GM03348 (cell line): ENCODE measurements at regions not wholly inside any gene's neighbourhood (a gene's known extent, or its start where the extent isn't known, plus 50 kb on each side); places are given as distances from the start of the nearest gene placed in this dataset.
"Not testable (repeated sequence)": the region's sequence is repeated elsewhere in the genome, so short reads cannot be mapped to it uniquely, and the experiment has no call there.

Source experiments
- DNase-seq: peaks from one replicate; pipeline ENCODE4 v3.0.0; 2012; ENCODE audit warnings: low spot score

DNA sequence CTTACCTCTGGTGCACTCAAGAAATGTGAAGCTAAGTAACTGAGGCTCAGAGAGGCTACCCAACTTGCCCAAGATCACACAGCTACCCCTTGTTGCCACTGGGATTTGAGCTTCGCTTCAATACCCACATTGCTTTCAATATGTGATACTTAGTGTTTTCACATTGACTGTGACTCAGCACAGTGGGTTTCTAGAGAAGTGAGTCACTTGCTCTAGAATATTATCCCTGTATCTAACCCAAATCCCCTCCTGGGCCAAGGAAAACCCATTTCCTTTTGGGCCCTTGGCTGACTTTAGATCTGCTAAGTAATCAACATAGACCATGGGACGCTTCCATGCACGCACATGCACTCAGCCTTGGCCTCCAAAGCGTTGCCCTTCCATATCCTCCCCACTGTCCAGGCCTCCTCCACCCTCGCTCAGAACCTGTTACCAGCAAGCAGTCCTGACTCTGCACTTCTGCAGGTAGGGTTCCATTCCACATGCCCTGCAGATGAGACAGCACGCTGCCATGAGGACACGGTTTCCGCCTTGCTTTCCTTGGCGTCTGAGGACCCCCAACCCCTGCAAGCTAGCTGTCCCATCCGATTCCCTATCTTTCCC, 87.7 kb upstream of the CHST15 start:
- DNase-seq = no peak

DNA sequence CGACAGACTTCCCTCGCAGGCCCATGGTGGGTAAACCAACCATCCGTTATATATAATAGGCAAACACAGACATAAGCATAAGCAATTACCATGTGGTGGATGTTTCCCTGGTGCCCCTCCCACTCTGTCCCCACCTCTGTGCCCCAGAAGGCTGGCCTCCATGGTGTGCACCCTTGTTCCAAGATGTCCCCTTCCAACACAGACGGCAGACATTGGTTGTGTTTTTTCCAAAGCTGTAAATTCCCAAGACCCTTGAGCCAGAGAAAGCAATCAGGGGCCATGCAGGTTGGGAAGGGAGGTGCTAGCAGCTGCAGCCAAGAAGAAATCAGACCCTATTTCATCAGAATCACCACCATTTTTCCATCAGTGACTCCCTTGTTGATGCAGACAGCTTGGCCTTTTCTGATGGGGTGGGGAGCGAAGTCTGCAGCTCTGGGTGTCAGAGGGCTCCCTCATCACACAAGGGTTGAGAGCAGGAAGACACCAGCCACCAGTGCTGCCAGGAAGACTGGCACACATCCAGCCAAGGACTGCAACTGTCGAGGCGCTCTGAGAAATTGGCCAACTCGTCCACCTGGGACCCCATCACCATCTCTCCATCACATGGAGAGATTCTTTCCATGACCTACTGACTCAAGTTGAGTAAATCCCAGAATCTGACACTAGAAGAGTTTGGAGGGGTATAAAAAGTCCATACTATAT, 86.8 kb upstream of the CHST15 start:
- no peak for DNase-seq

DNA sequence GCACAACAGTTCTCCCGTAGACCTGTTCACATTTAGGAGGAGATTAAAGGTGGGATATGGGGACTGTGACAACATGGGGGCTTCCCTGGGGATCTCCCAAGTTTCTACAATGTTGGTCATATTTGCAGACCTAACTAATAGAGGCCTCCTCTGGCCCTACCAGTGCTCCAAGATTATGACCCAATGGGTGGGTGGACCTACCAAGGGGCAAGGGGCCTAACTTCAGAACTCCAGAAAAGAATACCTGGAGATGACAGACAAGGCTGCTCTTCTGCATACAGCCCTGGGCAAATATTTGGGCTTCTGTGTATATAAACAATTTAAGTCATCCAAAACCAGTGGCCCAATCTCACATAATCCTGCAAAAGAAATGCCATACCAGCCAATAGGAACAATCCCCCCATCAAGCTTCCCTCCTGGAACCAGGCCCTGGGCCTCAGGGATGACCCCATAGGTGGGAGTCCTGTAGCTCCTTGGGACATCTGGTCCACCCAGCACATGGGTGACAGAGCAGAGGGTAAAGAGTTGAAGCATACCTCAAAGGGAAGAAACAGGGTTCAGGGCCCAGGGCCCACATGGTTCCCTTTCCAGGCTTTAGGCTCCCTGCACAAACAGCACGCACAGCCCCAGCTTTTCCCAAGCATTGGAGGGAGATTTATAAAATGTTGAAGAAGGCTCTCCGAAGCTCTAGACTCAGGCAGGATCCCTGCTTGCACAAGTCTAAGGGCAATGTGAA, 86.1 kb upstream of the CHST15 start:
- no peak for DNase-seq

DNA sequence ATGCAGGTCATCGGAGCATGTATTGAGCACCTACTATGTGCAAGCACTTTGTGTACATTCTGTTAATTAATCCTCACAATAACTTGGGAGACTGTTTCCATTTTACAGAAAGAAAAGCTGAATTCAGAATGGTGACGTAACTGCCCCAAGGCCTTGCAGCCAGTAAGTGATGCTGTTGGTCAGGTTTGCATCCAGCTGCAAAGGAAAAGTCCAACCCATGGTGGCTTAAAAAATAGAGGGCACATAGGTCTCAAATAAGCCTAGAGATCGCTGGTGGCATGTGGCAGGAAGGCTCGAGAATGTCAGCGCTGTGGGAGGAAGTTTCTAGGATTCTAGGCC, 83.8 kb upstream of the CHST15 start:
- DNase-seq = no peak

DNA sequence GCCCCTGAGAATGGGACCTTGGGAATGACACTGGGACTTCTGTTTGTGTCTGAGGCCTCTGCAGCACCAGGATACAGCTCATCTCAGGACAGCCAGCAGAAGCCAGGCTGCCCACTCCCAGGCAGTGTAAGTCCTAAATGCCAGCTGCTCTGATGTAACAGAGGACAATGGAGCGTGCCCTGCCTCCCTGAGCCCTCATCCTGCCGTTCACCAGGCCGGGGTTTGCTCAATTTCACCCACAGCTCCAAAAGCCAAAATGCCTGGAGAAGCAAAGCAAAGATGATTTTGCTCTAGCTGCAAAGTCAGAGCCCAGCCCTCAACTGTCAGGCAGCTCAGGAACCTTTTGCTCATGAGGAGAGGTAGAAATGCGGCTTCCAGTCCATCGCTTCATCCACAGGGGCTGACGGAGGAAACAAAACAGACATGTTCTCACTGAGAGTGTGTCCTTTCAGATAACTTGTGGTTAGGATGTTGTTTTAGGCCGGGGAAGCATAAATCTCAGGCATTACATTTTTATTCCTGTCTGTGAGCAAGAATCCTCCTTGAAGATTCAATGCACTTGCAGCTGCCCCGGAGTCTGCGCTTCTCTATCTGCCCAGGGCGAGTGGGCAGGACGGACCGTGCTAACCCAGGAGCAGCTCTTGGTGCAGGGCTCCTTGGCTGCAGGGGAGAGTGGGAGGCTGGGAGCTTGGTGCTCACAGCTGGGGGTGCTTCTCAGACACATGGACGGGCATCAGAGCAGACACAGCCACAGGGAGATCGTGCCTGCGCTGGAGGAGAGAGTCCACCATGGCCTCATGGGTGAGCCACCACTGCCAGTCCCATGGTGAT, 83.2 kb upstream of the CHST15 start:
- no peak for DNase-seq

DNA sequence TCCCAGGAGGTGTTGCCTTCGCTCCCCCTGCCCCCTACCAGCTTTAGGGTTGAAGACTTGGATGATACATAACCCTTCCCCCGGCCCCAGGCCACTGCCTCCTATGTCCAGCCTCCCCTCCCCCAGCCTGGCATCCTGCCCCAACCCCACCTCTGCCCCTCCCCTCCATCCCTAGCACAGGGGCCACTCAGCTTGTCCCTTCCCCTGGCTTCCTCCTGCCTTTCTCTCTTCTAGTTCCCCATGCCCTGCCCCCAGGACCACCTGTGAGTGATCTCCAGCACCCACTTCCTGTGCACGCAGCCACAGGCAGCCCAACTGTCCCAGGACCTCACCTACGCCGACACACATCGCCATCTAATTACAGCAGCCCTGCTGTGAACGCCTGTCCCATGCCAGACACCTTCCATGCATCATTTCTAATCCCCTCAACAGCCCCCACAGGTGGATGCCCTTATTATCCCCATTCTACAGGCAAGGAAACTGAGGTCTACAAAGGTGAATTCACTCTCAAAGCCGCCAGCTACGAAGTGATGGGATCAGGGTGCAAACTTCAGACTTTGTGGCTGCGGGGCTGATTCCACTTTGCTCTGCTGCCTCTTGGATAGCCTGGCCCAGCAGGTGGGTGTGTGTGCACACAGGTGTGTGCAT, 82.4 kb upstream of the CHST15 start:
- DNase-seq = no peak

DNA sequence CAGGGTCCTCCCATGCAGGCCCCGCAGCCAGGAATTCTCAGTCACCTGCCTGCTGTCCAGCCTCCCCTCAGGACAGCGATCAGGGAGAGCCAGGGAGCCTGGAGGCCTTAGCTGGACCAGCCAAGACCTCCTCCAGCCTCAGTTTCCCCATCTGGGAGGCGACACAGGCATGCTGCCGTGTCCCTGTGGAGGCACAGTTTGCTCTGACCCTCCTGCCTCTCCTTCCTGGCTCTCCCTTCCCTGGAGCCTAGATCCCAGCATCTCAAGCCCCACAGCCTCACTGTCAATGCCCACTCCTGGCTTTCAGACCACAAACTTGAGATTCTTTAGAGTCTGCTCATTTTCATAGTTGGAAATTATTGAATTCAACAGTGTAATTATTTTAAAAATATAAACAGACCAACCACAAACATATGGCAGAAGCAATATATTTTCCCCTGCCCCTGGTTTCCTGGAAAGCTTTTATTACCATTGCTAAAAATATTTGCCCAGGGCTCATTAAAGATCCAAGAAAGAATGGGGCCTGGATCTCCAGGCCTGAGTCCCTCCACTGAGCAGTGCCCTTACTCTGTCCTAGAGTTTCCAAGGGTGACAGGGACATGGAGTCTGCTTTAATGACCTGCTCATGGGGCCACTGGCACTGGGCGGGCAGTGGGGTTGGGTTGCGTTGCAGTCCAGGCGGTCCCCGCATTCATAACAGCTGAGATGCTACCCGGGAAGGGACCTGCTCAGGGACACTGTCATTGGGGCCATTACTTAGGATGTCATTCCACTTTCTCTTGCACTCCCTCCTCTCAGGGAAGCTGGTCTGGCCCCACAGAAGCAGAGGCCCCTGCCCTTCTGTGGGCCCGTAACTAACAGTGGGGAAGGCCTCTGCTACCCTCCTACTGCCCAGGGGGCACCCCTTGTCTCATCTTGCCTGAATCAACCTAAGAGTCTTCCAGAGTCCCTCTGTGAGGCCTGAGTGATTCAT, 81.6 kb upstream of the CHST15 start:
- no peak for DNase-seq

DNA sequence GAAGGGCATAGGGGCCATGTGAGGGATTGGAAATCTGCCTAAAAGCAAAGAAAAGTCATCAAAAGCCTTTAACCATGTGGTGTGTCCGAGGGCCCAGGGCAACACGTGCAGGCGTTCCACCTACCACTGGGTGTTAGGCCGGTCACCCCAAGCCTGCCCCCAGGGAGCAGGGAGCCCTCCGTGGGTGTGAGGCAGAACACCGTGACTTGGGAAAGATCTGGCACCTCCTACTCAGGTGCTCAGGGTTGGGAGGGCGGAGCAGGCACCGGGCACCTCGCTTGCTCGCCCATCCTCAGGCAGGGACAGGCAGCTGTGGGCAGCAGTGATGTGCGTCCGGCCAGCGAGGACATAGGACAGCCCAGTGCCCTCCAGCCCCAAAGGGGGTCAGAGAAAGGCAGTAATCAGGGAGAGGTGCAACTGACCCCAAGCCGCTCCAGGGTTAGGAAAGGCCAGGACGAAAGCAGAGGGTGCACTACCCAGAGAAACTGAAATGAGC, 80.7 kb upstream of the CHST15 start:
- no peak for DNase-seq

DNA sequence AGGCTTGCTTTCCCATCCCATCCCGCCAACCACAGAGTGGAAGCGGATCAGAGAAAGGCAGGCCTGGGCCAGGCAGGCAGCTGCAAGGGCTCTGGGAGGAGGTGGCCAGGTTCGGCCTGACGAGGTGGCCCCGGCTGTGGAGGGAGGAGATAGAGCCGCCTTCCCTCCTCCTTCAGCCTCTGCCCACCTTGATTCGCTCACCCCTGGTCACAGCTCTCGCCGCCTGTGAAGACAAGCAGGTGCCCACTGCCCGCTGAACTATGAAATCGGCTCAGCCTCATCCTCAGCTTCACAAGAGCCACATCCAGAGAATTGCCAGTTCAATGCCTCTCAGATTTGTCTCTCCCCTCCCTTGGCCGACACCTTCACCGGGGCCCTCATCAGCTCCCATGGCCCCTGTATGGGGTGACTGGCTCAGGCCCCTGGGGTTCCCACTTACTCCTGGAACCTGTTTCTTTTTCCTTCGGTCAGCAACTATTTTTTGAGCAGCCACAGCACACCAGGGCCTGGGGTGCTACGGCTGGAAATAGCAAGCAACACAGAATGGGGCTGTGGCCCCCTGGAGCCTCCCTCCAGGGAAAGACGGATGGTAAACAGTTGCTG, 80.0 kb upstream of the CHST15 start:
- no peak for DNase-seq

DNA sequence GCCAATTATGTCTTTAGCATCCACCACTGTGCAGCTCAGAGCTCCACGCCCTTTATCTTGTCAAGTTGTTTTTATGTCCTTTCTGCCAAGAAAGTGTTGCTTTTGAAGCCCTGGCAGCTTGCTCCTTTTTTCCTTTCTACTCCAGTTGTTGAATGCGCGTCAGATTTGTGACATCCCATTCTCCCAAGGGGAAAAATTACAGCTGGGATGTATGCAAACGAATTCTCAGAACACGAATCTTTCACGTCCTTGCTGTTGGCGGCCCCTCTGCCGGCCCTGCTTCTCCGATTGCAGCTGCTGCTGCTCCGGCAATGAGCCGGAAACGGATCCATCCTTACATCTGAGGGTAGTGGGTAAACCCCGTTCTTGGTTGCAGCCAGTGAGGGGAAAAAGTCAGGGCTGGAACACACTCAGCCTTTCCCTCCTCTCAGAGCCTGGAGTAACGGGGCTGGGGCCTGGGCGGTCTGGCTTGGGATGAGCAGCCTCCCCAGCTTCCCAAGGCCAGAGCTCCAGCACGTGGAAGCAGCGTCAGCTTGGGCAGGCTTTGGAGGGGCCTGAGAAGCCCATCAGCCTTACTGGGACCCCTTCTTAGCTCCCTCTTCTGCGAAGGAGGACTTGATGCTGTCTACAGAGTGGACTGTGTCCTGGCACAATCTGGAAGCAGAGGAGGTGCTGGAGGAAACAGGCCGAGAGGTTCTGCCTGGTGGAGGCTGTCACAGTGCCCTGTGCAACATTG, 79.0 kb upstream of the CHST15 start:
- no peak for DNase-seq

DNA sequence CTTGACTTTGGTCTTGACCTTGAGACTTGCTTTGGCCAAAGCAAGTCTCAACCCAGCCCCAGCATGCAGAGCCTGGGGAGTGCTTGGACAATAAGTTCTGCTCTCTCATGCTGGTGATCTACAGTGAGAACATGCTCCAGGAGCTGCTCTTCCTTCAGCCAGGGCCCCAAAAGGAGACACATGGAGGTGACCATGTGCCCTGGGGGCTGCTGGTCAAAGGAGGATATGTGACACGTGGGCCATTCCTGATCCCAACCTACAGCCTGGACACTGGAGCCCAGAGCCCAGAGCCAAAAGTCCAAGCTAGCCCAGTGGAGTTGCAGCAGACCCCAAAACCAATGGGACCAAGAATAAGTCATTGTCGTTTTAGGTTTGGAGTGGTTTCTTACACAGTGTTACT, 78.2 kb upstream of the CHST15 start:
- DNase-seq = no peak

DNA sequence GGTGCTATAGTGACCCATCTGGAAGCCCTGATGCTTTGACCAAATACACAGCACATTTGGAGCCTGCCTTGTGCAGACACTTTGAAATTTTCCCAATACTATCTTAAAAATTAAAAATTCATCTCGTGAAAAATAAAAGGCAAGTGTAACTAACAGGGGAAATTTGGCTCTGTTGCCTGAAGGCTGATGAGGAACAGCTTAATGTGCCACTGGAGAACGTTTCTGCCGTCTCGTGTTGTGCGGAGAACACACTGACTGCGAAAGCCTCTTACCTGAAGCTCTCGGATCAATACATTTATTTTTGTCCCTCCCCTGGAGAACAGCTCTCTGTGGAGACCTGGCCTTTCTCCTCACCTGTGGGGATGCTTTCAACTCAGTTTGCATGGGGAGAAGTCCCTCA, 77.2 kb upstream of the CHST15 start:
- no peak for DNase-seq

DNA sequence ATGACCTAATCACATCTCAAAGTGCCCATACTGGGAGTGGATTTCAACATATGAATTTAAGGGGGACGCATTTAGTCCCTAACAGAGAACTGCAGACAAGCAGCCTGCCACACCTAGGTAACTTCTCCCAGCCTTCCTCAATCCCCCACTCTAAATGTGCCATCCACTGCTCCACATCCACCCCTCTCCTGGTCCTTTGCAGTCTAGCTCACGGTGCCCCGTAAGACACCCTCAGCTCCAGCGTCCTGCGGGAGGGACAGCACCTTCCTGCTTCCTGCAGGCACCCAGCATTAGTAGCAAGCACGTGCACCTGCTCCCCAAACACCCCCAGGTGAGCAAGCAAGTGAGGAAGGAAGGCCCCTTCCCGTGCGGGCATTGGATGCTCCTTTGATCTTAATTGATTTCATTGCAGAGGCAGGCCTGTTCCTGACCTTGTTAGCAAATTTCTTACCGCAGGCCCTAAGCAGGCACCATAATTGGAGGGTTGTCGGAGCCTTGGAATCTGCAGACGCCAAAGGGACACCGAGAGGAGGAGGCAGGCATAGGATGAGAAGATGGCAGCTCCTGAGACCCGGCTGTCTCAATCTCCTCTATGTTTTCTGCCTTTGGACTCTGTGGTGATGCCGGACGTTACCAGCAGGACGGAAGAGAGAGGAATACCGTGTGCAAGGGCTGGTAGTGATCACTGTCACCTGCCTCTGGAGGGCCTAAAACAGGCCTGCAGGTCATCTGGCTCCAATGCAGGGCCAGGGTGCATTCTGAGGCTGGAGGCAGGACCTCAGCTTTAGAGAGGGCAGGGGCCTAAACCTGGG, 75.8 kb upstream of the CHST15 start:
- no peak for DNase-seq

DNA sequence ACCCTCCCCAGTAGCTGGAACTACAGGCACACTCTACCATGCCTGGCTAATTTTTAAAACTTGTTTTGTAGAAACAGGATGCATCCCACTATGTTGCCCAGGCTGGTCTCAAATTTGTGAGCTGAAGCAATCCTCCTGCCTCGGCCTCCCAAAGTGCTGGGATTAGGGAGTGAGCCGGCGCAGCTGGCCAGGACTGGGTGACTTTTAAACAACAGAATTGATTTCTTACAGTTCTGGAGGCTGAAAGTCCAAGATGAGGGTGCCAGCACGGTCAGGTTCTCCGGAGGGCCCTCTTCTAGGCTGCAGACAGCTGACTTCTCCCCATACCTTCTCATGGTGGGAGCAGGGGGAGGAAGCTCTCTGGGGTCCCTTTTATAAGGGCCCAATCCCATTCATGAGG, 75.2 kb upstream of the CHST15 start:
- DNase-seq = no peak

DNA sequence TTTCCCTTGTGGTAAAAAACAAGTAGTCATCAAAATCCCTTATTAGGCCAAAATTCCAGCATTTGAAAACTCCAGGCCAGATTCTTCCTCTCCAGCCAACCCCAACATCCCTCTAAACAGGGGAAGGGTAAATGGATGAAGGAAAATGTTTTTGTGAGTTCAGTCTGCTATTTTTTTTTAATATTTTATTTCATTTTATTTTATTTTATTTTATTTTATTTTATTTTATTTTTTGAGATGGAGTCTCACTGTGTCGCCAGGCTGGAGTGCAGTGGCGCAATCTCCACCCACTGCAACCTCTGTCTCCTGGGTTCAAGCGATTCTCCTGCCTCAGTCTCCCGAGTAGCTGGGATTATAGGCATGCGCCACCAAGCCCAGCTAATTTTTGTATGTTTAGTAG, 74.5 kb upstream of the CHST15 start:
- DNase-seq = not testable (repeated sequence)

DNA sequence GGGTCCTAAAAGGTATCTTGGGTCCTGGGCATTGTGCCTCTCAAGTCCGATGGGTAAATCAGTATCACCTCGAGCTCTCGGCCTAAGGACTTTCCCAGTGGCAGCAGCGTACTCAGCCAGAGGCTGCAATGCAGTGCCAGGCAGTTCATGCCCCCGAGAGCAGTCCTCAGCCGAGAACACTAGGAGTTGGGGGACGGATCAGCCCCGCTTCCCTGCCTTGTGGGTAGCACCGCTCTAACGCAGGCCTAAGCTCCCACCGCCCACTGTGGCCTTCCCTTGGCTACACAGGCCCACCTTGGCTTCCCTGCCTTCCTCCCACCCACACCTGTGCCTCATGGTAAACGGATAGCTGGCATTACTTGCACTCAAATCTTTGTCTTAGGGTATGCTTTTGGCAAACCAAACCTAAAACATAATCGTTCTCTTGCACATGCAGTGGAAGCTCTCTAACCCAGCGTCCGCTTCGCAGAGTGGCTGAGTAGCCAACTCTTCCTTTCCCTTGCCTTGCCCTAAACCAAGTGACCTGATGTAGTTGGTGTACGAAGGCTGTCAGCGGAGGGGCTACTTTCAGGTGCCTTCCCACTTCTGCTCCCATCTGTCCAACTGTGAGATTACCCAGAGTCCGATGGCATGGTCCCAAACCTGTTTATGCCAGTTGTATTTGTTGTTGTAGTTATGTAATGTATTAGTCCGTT, 73.2 kb upstream of the CHST15 start:
- no peak for DNase-seq

DNA sequence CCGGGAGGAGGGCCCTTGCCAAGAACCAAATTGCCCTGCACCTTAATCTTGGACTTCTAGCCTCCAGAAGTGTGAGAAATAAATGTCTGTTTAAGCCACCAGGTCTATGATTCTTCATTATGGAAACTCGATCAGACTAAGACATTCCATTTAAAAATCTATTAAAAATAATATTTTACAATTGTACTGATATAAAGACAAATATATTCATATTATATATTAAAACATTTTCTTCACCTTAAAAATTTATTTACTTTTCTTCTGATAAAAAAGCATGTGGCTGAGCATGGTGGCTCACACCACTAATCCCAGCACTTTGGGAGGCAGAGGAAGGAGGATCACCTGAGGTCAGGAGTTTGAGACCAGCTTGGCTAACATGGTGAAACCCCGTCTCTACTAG, 72.4 kb upstream of the CHST15 start:
- no peak for DNase-seq

DNA sequence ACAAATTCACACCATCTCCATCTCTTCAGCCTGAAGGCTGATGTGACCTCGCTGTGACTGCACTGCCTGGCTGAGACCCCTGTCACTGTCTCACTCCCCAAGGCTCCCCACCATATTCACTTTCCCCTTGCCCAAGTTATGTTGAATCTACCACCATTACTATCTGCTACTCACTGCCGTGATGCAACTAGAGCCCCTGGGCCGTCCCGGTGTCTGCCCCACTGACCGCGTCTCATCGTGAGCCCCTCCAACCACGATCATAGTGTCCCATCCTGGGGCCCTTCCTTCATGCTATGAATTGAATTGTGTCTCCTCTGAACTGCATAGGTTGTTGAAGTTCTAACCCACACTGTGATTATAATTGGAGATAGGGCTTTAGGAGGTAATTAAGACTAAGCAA, 71.9 kb upstream of the CHST15 start:
- no peak for DNase-seq
